ENCODE measurements at regions not wholly inside any gene's neighbourhood (a gene's known extent, or its start where the extent isn't known, plus 50 kb on each side); places are given as distances from the start of the nearest gene placed in this dataset.

DNA sequence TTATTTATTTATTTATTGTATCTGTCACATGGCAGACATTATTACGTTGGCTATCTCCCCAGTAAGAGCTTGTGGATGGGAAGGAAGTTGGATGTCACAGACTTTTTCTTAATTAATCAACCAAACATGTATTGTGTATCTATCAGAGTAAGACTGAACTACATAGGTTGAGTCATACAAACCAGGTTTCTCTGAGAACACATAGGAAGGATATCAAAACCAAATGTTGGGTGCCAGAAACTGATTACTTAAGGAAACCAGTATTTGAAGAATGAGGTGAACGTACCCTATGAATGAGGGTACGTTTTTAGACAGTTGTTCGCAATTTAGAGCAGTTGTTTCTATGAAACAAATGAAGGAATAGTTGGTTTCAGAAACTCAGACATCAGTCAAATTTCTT, 136.4 kb downstream of the SLC17A6 start:
- TF ChIP-seq GATA3 (IDR thresholded peaks at IDR 0.05; ENCODE audit: low read depth, low read length) = no peak
- TF ChIP-seq GATA2 (IDR thresholded peaks at IDR 0.05; ENCODE audit: low read depth, low read length) = no peak
